SH-SY5Y (cell line): ENCODE measurements at regions not wholly inside any gene's neighbourhood (a gene's known extent, or its start where the extent isn't known, plus 50 kb on each side); places are given as distances from the start of the nearest gene placed in this dataset.

Experiments used
- GATA2 ChIP-seq: IDR thresholded peaks from 2 replicates; pipeline ENCODE4 v1.6.1; 2011; ENCODE audit warnings: mild to moderate bottlenecking, low read depth, low read length
- GATA3 ChIP-seq: IDR thresholded peaks from 2 replicates; pipeline ENCODE4 v1.6.1; 2011; ENCODE audit warnings: low read depth, mild to moderate bottlenecking, low read length, moderate library complexity

DNA sequence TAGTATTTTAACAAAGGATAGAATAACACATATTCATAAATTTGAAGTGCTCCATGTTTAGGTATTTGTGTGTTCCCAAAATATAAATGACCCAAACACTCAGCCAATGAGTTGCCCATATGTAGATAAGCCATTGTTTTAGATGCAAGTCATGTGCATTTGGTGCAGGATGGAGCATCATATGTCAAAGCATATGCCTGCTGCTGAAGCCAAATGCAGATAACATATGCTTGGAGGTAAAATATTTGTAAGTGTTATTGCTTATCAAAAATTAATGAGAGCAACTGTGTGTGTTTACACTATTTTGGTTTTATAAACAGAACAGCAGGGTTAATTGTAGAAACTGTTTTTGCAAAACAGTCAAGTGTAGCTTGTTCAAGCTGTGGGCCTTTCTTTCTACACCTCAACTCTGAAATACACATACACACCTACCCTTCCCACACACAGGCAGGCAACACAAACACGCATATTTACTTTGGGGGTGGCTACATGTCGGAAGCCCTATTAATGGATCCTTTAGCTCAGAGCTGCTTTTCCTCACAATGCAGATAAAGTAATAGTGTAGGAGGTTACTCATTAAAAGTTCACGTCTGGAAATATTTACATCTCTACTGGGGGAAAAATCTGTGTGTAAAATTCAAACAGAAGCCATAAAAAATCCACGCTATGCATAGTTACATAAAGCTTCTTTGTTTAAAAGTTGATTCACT is 521.4 kb downstream of the ZNF385D start:
- TF ChIP-seq GATA2 (no peak), GATA3 (no peak)
